DOHH2 (cell line): ENCODE measurements at regions not wholly inside any gene's neighbourhood (a gene's known extent, or its start where the extent isn't known, plus 50 kb on each side); places are given as distances from the start of the nearest gene placed in this dataset.
"Not testable (repeated sequence)": the region's sequence is repeated elsewhere in the genome, so short reads cannot be mapped to it uniquely, and the experiment has no call there.

Experiments used
- EZH2phosphoT487 ChIP-seq: fragments of 200-600 bp; sonication (generic); IDR thresholded peaks from 2 replicates; pipeline ENCODE4 v1.6.1; 2017; ENCODE audit warnings: borderline replicate concordance, mild to moderate bottlenecking, antibody characterized with exemption, low read length, moderate library complexity, mixed read lengths
- TF ChIP-seq, protein P1 (sequence below): fragments of 200-600 bp; sonication (generic); IDR thresholded peaks from one replicate; pipeline ENCODE4 v1.5.1; 2014; ENCODE audit warnings: antibody characterized with exemption, mild to moderate bottlenecking, low read depth, low read length; ENCODE audit not compliant: poor library complexity, severe bottlenecking

DNA sequence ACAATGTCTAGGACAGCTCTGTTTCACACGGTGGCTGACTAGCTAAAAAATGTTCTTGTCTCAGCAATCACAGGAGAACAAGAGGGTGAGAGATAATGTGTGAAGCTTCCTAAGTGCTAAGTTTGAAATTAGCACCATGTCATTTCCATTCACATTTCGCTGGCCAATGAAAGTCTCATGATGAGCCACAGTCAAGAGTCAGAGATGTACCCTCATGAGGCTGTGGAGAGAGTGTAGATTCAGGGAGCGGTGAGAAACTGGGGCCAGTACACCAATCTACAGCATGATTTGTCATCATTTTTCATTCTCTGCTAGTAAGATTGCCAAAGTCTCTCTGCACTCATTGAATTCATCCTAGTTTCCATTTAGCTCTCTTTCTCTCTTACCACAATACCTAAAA is 97.9 kb downstream of the FAM72B start:
- TF ChIP-seq, protein P1, sequence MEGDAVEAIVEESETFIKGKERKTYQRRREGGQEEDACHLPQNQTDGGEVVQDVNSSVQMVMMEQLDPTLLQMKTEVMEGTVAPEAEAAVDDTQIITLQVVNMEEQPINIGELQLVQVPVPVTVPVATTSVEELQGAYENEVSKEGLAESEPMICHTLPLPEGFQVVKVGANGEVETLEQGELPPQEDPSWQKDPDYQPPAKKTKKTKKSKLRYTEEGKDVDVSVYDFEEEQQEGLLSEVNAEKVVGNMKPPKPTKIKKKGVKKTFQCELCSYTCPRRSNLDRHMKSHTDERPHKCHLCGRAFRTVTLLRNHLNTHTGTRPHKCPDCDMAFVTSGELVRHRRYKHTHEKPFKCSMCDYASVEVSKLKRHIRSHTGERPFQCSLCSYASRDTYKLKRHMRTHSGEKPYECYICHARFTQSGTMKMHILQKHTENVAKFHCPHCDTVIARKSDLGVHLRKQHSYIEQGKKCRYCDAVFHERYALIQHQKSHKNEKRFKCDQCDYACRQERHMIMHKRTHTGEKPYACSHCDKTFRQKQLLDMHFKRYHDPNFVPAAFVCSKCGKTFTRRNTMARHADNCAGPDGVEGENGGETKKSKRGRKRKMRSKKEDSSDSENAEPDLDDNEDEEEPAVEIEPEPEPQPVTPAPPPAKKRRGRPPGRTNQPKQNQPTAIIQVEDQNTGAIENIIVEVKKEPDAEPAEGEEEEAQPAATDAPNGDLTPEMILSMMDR: not testable (repeated sequence)
- not testable (repeated sequence) for TF ChIP-seq EZH2phosphoT487
